ENCODE measurements at regions not wholly inside any gene's neighbourhood (a gene's known extent, or its start where the extent isn't known, plus 50 kb on each side); places are given as distances from the start of the nearest gene placed in this dataset.

- Histone ChIP-seq H2BK5ac (ENCODE audit: low read length) (no peak overlapping the region), H3K4me2 (ENCODE audit: low read length) (no peak overlapping the region), H4K5ac (ENCODE audit: low read length) (no peak overlapping the region), H3K79me2 (ENCODE audit: control insufficient read depth, insufficient read depth, low read length) (no peaks in the 10 kb centered on the region), H3K27me3 (ENCODE audit: insufficient read depth, low read length, poor library complexity) (no peaks in the 10 kb centered on the region), H3K23ac (ENCODE audit: low read length) (no peak overlapping the region), H3K27ac (ENCODE audit: low read depth, low read length) (no peak overlapping the region), H3K9ac (ENCODE audit: low read length) (no peak overlapping the region), H3K79me1 (ENCODE audit: low read length) (no peaks in the 10 kb centered on the region), H3K4me1 (ENCODE audit: control insufficient read depth, low read depth, low read length) (no peaks in the 10 kb centered on the region), H2BK120ac (ENCODE audit: low read depth, low read length) (no peak overlapping the region), H2BK15ac (replicated peaks; ENCODE audit: low read depth) (no peak overlapping the region), H4K8ac (ENCODE audit: low read depth, low read length) (no peak overlapping the region), H3K18ac (ENCODE audit: low read length) (no peak overlapping the region), H2AK5ac (ENCODE audit: low read length) (no peak overlapping the region), H3K56ac (ENCODE audit: low read length) (no peak overlapping the region), H3K4me3 (ENCODE audit: low read length) (no peak overlapping the region), H3K36me3 (ENCODE audit: control insufficient read depth, insufficient read depth, low read length) (no peaks in the 10 kb centered on the region), H3K4ac (ENCODE audit: low read depth, low read length) (no peak overlapping the region)
- no peak for DNase-seq
- WGBS (ENCODE audit: extremely low coverage, insufficient coverage, low lambda C conversion rate), result no CpG with 5 or more reads among the region's 2 CpGs
These were observed 1065.9 kb upstream of the CITED2 start for GRCh38 chr6:140440223-140440835.

GRCh38 chr6:140438346-140438735 is 1063.9 kb upstream of the CITED2 start:
- Histone ChIP-seq H2BK120ac (ENCODE audit: low read depth, low read length) (no peak overlapping the region), H3K79me2 (ENCODE audit: control insufficient read depth, insufficient read depth, low read length) (no peaks in the 10 kb centered on the region), H3K79me1 (ENCODE audit: low read length) (no peaks in the 10 kb centered on the region), H3K4me3 (ENCODE audit: low read length) (no peak overlapping the region), H2BK15ac (replicated peaks; ENCODE audit: low read depth) (no peak overlapping the region), H3K4me1 (ENCODE audit: control insufficient read depth, low read depth, low read length) (no peaks in the 10 kb centered on the region), H2BK5ac (ENCODE audit: low read length) (no peak overlapping the region), H3K23ac (ENCODE audit: low read length) (no peak overlapping the region), H3K27me3 (ENCODE audit: insufficient read depth, low read length, poor library complexity) (no peaks in the 10 kb centered on the region), H3K9ac (ENCODE audit: low read length) (no peak overlapping the region), H2AK5ac (ENCODE audit: low read length) (no peak overlapping the region), H3K18ac (ENCODE audit: low read length) (no peak overlapping the region), H3K56ac (ENCODE audit: low read length) (no peak overlapping the region), H4K5ac (ENCODE audit: low read length) (no peak overlapping the region), H3K36me3 (ENCODE audit: control insufficient read depth, insufficient read depth, low read length) (no peaks in the 10 kb centered on the region), H3K4ac (ENCODE audit: low read depth, low read length) (no peak overlapping the region), H4K8ac (ENCODE audit: low read depth, low read length) (no peak overlapping the region), H3K4me2 (ENCODE audit: low read length) (no peak overlapping the region), H3K27ac (ENCODE audit: low read depth, low read length) (no peak overlapping the region)
- no peak for DNase-seq
- no CpG with 5 or more reads among the region's 2 CpGs for WGBS (ENCODE audit: extremely low coverage, insufficient coverage, low lambda C conversion rate)

- Histone ChIP-seq H3K4me2 (ENCODE audit: low read length) (no peak overlapping the region), H3K4ac (ENCODE audit: low read depth, low read length) (no peak overlapping the region), H2BK15ac (replicated peaks; ENCODE audit: low read depth) (no peak overlapping the region), H3K56ac (ENCODE audit: low read length) (no peak overlapping the region), H2BK5ac (ENCODE audit: low read length) (no peak overlapping the region), H4K5ac (ENCODE audit: low read length) (no peak overlapping the region), H3K27ac (ENCODE audit: low read depth, low read length) (no peak overlapping the region), H2AK5ac (ENCODE audit: low read length) (no peak overlapping the region), H3K36me3 (ENCODE audit: control insufficient read depth, insufficient read depth, low read length) (no peaks in the 10 kb centered on the region), H2BK120ac (ENCODE audit: low read depth, low read length) (no peak overlapping the region), H4K8ac (ENCODE audit: low read depth, low read length) (no peak overlapping the region), H3K4me3 (ENCODE audit: low read length) (no peak overlapping the region), H3K27me3 (ENCODE audit: insufficient read depth, low read length, poor library complexity) (no peaks in the 10 kb centered on the region), H3K23ac (ENCODE audit: low read length) (no peak overlapping the region), H3K18ac (ENCODE audit: low read length) (no peak overlapping the region), H3K4me1 (ENCODE audit: control insufficient read depth, low read depth, low read length) (no peaks in the 10 kb centered on the region), H3K9ac (ENCODE audit: low read length) (no peak overlapping the region), H3K79me2 (ENCODE audit: control insufficient read depth, insufficient read depth, low read length) (no peaks in the 10 kb centered on the region), H3K79me1 (ENCODE audit: low read length) (no peaks in the 10 kb centered on the region)
- WGBS (ENCODE audit: extremely low coverage, insufficient coverage, low lambda C conversion rate), result no CpG with 5 or more reads among the region's 5 CpGs
- DNase-seq, result no peak
These were observed 1063.3 kb upstream of the CITED2 start for GRCh38 chr6:140437619-140438345.

GRCh38 chr6:140436023-140436811 is 1061.8 kb upstream of the CITED2 start:
- H2BK5ac ChIP-seq (ENCODE audit: low read length), result no peak overlapping the region
- H4K5ac ChIP-seq (ENCODE audit: low read length), result no peak overlapping the region
- H3K56ac ChIP-seq (ENCODE audit: low read length), result no peak overlapping the region
- no peaks in the 10 kb centered on the region for H3K27me3 ChIP-seq (ENCODE audit: insufficient read depth, low read length, poor library complexity)
- no peak overlapping the region for H3K9ac ChIP-seq (ENCODE audit: low read length)
- no peak overlapping the region for H3K4me2 ChIP-seq (ENCODE audit: low read length)
- H3K4me1 ChIP-seq (ENCODE audit: control insufficient read depth, low read depth, low read length), result no peaks in the 10 kb centered on the region
- H3K18ac ChIP-seq (ENCODE audit: low read length), result no peak overlapping the region
- H3K4me3 ChIP-seq (ENCODE audit: low read length), result no peak overlapping the region
- H2AK5ac ChIP-seq (ENCODE audit: low read length), result no peak overlapping the region
- no peak overlapping the region for H2BK15ac ChIP-seq (replicated peaks; ENCODE audit: low read depth)
- H3K4ac ChIP-seq (ENCODE audit: low read depth, low read length), result no peak overlapping the region
- H3K27ac ChIP-seq (ENCODE audit: low read depth, low read length), result peak overlapping the region; percentile 31
- DNase-seq, result peak; percentile 95
- peak overlapping the region; percentile 36 for H2BK120ac ChIP-seq (ENCODE audit: low read depth, low read length)
- H4K8ac ChIP-seq (ENCODE audit: low read depth, low read length), result no peak overlapping the region
- H3K36me3 ChIP-seq (ENCODE audit: control insufficient read depth, insufficient read depth, low read length), result no peaks in the 10 kb centered on the region
- H3K79me1 ChIP-seq (ENCODE audit: low read length), result no peaks in the 10 kb centered on the region
- H3K79me2 ChIP-seq (ENCODE audit: control insufficient read depth, insufficient read depth, low read length), result no peaks in the 10 kb centered on the region
- WGBS (ENCODE audit: extremely low coverage, insufficient coverage, low lambda C conversion rate), result no CpG with 5 or more reads among the region's 2 CpGs
- H3K23ac ChIP-seq (ENCODE audit: low read length), result no peak overlapping the region

GRCh38 chr6:140434761-140435160 is 1060.3 kb upstream of the CITED2 start:
- no peak overlapping the region for H3K4me2 ChIP-seq (ENCODE audit: low read length)
- H3K23ac ChIP-seq (ENCODE audit: low read length), result no peak overlapping the region
- no peak overlapping the region for H2BK15ac ChIP-seq (replicated peaks; ENCODE audit: low read depth)
- no peak for DNase-seq
- no peak overlapping the region for H3K27ac ChIP-seq (ENCODE audit: low read depth, low read length)
- no peak overlapping the region for H2BK5ac ChIP-seq (ENCODE audit: low read length)
- no peaks in the 10 kb centered on the region for H3K4me1 ChIP-seq (ENCODE audit: control insufficient read depth, low read depth, low read length)
- H2AK5ac ChIP-seq (ENCODE audit: low read length), result no peak overlapping the region
- no peak overlapping the region for H2BK120ac ChIP-seq (ENCODE audit: low read depth, low read length)
- H3K9ac ChIP-seq (ENCODE audit: low read length), result no peak overlapping the region
- no peaks in the 10 kb centered on the region for H3K79me2 ChIP-seq (ENCODE audit: control insufficient read depth, insufficient read depth, low read length)
- no peak overlapping the region for H3K4ac ChIP-seq (ENCODE audit: low read depth, low read length)
- H4K5ac ChIP-seq (ENCODE audit: low read length), result no peak overlapping the region
- no peaks in the 10 kb centered on the region for H3K27me3 ChIP-seq (ENCODE audit: insufficient read depth, low read length, poor library complexity)
- no peak overlapping the region for H3K56ac ChIP-seq (ENCODE audit: low read length)
- no peaks in the 10 kb centered on the region for H3K36me3 ChIP-seq (ENCODE audit: control insufficient read depth, insufficient read depth, low read length)
- no peak overlapping the region for H4K8ac ChIP-seq (ENCODE audit: low read depth, low read length)
- no peak overlapping the region for H3K18ac ChIP-seq (ENCODE audit: low read length)
- no peaks in the 10 kb centered on the region for H3K79me1 ChIP-seq (ENCODE audit: low read length)
- H3K4me3 ChIP-seq (ENCODE audit: low read length), result no peak overlapping the region

All from mesendoderm (in vitro differentiated cells).